NCI-H460 (cell line): ENCODE measurements at regions not wholly inside any gene's neighbourhood (a gene's known extent, or its start where the extent isn't known, plus 50 kb on each side); places are given as distances from the start of the nearest gene placed in this dataset.

ENCODE experiments used
- DNase-seq: peaks from one replicate; pipeline ENCODE4 v3.0.0-alpha.2; 2016; ENCODE audit warnings: low read depth; ENCODE audit errors: extremely low read depth

DNA sequence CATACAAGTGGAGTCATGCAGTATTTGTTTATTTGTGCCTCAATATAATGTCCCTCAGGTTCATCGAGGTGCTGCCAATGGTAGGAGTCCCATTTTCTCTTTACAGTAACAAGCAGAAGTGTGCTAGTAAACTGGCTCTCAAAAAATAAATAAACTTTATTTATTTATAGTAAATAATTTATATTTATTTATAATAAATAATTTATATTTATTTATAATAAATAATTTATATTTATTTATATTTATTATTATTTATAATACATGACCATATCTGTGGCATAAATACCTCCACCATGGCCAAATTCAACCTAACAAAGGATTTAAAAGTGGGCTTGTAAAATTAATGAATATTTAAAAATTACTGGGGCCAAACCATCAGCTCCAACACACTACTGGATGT is 464.9 kb upstream of the NWD2 start:
- DNase-seq = no peak

DNA sequence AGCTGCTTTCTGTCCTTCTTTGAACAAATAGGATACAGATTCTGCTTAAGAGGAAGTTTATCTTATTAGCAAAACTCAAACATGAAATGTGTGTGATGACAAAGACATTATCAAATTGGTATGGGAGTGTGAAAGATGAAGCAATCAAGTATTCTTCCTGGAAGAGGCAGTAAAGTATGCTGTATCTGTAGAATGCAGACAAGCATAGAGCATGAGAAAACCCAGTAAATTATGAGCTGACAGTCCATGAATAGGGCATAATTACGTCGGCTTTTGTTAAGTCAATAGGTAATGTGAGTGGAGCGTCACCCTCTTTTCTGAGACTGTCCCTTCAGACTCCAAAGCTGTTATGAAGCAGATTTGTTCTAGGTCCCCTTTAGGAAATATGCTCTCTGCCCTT is 458.6 kb upstream of the NWD2 start:
- peak; percentile 70 for DNase-seq

DNA sequence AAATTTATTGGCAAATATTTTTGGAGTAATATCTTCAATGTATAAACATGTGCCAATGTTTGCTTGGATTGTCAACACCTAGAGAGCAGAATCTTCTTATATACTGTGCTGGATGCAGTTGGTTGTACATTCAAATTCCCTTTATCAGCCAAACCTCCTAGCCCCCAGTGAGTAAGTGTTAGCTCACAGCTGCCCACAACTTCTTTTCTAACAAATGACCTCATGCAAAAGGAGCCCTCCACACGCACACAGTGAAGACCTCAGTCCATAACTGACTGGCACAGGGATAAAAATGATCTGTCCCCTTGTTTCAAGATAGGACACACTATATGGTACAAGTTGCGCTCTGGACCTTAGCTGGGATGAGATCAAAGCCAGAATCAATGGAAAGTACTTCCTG is 458.0 kb upstream of the NWD2 start:
- DNase-seq = peak; percentile 54

DNA sequence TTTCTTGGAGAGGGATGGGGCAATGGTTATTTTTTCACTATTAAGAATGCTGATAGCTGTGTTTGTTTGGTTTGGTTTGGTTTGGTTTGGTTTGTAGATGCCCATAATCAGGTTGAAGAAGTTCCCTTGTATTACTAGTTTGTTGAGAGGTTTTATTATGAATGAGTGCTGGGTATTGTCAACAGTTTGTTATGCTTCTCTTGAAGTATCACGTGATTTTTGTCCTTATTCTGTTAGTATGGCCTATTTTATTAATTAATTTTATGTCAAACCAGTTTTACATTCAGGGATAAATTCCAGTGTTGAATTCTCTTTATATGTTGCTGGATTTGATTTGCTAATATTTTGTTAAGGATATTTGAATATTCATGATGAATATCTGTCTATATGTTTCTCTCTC is 449.8 kb upstream of the NWD2 start:
- no peak for DNase-seq

DNA sequence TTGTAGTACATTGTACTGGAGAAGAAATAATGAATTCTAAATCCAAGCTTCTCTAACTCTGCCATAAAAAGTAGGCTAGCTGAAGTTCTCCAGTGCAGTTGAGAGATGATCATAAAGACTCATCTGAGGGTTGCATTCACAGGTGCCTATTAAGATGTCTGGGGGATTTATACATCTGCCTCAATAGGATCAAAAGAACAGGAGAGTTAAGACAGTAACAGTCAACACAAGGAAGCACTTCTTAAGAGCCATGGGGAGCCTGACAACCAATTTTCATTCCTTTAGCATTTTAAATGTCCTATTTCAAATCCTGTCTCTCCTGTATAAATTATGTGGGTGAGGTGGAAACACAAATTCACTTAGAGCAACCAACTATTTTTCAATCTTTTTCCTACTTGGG is 432.4 kb upstream of the NWD2 start:
- DNase-seq = no peak

DNA sequence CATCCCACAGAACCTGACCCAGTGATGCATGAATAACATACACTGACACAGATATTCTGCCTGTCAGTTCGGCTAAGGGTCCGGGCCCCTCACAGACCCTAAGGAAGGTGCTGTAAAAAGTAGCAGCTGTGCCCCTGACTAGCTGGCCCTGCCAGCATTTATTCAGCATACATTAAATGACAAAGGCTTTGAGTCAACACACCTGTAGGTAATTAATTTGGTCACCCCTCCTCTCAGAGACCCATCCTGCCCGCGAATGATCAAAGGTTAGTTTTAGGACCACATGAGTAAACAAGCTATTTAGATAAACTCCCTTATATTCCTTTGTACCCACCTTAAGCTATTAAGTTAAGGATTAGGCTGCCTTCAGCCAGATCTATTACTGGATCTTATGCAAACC is 429.0 kb upstream of the NWD2 start:
- no peak for DNase-seq

DNA sequence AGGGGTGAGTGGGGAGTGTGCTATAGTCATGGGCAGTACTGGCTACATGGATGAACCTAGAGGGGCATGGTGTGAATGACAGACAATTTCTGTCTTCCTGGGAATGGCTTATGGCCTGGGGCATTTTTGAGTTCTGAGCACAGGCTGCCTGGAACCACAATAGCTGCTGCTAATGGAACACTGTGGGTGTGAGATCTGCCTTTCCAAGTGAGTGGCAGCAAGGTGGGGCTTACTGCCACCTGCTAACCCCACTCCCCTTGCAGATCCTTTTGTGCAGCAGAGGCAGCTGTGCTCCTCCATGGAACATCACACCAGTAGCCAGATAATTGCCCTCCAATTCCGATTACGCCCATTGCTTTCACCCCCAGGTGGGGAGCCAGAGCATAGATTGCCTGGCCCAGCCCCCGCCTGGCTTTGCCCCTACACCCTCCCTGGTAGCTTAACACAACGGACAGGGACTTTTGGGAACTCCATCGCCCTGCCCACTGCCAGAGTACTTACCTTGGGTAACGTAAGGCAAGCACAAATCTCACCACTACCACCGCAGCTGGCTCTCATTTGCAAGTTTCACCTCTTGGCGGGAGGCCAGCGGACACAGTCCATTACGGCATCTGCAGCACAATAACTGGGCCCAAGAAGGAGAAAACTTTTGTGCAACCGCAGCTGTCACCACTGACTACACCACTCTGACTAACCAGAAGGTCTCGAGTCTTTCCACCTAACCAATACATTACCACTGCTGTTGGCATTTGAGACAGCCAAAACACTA is 421.2 kb upstream of the NWD2 start:
- DNase-seq = no peak

DNA sequence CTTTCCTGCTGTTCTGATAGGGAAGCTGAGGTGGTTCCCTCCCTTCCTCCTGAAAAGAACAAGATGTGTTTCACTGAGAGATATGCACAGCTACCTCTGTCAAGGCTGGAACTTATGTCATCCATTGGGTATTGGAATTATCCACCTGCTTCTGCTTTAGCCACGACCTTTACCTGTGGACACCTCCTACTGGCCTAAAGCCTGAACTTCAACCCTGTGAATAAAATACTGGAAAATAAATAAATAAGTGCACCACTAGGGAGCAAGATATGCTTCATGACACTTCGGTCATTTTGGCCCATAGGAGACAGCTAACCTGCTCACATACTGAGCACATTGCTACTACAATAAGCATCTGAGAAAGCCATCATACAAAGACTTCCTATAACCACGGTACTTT is 419.9 kb upstream of the NWD2 start:
- no peak for DNase-seq

DNA sequence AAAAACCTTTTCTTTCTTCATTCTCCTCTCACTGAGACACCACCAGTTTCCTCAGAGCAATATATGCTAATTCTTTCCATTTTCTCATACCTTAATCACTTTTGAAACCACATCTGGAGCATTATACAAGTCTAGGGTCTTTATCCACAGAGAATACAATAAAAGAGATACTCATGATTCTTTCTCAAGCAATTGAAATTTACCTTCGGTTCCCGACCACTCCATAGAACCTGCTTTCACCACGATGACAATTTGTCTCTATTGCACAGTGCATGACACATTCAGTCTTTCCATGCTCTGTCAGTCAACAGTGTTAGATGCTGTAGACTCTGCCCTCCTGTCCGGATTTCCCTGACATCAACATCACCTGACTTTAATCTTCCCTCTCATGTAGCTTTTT is 409.3 kb upstream of the NWD2 start:
- no peak for DNase-seq

DNA sequence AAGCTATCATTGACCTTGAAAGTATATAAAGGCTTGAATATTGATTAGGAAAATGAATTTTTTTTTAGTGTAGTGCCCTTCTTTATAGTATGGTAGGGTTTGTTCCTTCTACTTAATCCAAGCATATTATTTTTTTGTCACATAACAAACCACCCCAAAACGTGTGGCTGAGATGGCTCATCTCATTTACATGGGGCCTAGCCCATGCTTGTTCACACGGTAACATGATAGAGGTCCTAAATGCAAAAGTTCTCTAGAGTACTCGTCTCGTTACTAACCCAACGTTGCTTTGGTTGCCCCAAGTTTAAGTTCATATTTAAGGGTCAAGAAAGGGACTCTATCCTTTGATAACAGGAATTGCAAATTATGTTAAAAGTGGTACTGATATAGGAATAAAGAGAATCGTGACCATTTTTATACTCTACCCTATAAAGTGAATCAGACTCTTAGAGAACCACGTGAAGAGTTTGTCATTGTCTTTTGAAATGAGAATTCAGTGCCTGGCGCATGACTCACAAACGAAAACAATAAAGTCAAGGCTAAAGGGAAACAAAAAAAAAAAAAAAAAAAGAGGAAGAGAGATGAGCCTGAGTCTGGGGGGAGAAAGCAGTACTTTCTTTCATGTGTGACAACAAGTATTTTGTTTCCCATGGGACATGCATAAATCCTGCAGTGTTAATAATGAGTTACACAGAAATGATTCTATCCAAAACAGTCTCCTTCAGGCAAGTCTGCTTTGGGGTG is 402.8 kb upstream of the NWD2 start:
- no peak for DNase-seq

DNA sequence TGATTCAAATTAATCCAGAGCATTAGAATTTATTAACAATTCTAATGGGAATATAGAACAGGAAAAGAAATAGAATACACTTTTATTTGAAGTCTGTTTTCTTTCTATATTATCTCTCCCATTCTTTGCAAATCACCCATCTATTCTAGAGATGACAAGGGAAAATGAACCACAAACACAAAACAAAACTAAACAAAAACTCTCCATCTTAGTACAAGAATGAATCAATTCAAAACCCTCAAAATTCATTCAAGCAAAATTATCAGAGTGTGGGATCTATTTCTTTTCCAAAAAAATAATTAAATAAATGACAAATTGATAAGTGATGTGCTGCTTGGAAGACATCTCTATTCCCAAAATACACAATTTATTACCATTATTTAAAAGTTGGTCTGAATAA is 400.1 kb upstream of the NWD2 start:
- no peak for DNase-seq

DNA sequence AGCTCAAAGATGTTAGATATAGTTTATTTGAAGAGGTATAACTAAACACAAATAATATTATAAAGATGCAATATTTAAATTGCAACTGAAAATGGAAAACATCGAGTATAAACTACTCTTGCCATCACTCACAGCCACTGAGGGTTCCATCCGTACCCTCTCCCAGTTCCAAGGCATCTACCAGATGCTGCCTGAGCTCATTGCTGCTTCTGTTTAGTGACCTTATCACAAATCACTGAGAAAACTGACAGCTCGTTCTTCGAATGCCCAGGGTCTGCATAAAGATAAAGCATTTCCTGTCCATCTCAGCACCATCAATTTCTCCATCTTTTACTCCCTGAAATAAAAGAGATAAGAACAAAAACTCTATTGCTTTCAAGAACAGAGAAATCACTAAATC is 391.7 kb upstream of the NWD2 start:
- DNase-seq = no peak

DNA sequence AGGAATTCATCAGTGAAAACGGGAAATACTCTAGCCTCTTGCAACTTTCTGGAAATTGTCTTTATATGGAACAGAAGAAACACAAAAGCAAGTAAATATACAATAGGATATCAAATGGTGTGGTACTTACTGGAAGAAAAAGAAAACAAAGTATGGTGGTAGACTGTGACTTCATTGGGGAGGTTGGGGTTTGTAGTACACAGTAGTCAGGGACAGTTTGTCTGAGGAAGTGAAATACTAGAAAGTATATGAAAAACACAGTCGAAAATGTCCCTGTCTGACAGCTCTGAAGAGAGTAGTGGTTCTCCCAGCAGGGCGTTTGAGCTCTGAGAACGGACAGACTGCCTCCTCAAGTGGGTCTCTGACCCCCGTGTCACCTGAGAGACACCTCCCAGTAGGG is 390.0 kb upstream of the NWD2 start:
- no peak for DNase-seq

DNA sequence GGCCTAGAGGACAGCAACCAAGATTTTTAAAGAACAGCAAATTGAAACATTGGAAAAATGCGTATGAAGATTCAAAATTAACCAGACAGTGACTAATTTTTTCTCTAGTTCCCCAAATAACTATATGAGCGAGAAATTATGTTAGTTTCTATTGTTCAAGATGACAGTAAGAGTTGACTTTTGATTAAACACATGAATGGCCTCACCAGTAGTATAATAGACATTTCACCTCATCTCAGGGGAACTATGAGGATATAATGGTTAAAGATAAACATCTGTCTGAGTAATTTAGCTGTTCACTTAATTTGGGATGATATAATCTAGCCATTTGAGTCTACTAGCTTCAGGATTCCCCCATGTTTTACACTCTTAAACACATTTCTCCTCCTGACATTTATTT is 380.9 kb upstream of the NWD2 start:
- DNase-seq = no peak

DNA sequence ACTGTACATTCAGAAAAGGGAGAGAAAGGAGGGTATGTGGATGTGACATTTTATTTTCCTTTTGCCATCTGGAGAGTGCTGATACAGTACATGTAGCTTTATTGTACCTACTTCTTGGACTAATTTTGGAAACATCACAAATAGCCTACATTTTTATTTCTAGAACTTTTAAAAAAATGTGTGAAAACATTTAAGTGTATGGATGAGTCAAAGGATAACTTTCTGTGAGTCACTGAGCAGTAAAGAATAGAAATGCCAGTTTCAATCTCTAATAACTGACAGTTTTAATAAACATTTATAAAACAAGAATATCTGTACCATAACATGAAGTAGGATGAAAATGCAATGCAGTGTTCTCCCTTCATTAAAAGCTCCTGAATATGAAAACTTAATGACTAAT is 374.4 kb upstream of the NWD2 start:
- DNase-seq = no peak

DNA sequence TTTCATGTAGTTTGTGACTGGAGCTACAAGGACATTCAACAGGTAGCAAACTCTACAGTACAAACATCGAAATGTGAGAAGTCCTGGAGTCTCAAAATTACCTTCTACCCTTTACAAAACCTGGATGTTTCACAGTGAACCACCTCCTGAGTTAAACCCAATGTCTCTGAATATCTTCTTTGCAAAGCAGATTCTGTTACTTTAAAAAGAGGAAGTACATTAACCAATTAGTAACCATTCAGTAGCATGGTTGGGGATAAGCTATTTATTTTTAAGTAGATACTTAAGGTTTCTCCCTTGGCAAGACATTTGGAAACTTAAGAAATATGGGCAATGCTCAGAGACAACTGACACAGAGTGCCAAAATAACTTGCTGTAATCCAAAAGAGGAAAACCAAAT is 371.9 kb upstream of the NWD2 start:
- no peak for DNase-seq

DNA sequence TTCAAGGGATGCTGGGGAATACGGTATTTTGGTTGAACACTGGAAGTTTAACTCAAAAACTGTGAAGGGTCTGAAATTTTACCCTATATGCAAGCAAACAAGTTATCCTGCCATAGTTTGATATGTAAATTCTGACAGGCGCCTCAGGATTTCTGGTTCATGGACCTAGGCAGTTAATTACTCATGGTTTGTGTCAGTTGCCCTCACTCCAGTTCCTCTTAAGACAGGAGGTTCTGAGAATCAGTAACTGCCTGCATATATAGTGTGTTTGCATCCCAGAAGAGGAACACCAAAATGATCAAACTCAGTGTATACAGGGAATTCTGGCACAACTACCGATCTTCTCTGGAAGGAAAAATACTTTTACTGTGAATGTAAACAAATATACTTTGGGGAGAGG is 360.4 kb upstream of the NWD2 start:
- no peak for DNase-seq

DNA sequence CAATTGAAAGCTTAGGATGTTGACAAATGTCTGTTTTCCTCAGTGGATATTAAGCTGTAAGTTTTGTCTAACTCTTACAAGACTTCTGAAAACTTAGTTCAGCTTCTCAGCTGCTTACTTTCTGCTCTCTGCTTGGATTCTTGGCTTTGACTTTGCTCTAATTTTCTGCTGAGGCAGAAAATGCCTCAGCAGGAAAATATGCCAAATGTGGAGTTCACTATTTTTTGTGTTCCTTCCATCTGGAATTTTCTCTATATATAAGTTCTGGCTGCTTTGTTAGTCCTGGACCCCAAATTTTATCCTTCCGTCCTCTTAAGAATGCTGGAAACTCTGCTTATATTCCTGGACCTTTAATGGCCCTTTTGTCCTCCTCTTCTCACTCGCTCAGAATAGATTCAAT is 352.6 kb upstream of the NWD2 start:
- DNase-seq = no peak

DNA sequence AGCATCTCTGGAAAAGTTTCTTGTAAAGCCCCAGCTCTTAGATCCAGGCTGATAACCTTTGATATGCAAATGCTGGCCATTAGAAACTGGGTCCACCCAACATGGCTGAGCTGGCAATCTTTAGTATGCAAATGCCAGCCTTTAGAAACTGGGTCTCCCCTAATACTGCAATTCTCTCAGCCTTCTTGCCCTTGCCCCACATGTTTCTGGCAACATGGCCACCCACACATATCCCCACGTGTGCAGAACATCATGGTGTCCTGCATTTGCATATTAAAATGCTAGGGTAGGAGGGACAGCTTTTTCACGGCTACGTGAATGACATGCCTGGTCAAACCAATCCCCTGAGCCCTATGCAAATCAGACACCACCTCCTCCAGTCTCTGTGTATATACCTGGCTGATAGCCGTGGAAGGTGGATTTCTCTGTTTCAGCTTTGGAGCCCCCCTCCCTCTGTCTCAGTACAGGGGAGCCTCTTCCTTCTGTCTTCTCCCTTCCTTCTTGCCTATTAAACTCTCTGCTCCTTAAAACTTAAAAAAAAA is 344.0 kb upstream of the NWD2 start:
- DNase-seq = no peak

DNA sequence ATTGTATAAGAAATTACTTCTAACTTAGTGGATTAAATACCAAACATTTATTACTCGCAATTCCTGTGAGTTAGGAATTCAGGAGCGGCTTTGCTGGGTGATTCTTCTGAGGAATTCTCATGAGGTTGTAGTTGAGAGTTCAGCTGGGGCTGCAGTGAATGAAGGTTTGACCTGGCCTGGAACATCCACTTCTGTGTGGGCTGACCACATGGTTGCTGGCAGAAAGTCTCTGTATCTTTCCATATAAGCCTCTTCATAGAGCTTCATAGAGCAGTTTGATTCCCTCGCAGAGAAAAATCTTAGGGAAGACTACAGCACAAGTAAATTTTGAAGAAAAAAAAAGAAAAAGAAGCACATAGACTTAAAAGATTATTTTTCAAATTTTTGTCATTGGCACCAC is 339.7 kb upstream of the NWD2 start:
- no peak for DNase-seq

DNA sequence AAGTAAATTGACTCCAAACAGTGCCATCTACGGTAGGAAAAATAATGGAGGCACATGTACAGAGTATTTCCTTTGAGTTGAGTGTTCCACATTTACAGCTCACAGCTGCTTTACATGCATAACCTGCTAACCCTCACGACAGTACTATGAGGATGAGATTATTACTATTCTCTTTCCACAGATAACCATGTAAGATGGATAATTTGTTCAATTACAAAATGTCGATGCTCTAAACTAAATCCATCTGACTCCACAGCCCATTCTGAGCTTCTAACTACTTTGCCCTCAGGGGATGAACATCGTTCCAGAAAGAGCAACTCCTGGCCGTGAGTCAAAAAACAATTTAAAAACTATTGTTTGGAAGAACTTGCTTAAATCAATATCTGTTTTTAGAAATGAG is 330.4 kb upstream of the NWD2 start:
- DNase-seq = no peak

DNA sequence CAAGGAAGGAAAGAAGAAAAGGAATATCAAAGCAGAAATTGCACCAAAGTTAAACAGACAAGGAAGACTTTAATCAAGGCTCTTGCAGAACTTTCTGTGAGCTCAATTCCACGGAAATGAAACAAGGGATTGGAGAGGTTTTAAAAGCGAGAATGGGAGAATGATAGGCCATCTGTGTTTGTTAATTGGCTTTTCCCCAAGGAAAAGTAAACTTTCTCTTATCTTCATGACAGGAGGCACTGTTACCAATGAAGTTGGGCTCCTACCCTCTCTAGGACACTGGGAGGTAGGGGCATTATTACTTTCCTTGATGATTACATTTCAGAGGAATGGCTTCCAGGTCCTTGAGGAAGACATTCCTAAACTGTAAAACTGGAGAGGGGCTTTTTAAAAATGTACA is 328.8 kb upstream of the NWD2 start:
- DNase-seq = no peak
